NT2/D1 (cell line): ENCODE measurements at regions not wholly inside any gene's neighbourhood (a gene's known extent, or its start where the extent isn't known, plus 50 kb on each side); places are given as distances from the start of the nearest gene placed in this dataset.

ENCODE experiments used
- YY1 ChIP-seq: IDR thresholded peaks from 2 replicates; pipeline ENCODE4 v1.6.1; 2011; ENCODE audit not compliant: insufficient read length, insufficient read depth
- ZNF274 ChIP-seq: IDR thresholded peaks from 2 replicates; pipeline ENCODE4 v1.6.1; 2011; ENCODE audit warnings: mild to moderate bottlenecking, low read depth, low read length

DNA sequence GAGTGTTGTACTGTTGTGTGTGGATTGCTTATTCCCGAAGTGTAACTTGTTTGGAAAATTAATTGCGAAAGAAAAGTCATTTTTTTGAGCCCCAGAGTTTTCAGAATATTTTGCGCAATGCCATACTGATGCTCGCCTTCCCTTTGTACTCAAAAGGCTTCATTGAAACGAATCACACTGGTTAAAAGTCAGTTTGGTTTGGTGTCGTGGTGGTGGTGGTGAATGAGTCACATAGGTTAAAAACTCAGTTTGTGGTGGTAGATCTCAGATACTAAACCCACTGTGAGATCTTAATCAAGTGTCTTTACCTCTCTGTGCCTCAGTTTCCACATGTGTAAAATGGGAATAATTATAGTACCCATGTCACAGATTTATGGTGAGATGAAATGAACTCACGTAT, 61.1 kb upstream of the IL6 start:
- TF ChIP-seq YY1 = no peak
- no peak for TF ChIP-seq ZNF274
